ENCODE measurements at regions not wholly inside any gene's neighbourhood (a gene's known extent, or its start where the extent isn't known, plus 50 kb on each side); places are given as distances from the start of the nearest gene placed in this dataset.

GRCh38 chr2:125680809-125681208, 975.1 kb upstream of the GYPC start:
- no peak overlapping the region for H3K4me2 ChIP-seq (ENCODE audit: low read depth, low read length)
- H3K27me3 ChIP-seq (ENCODE audit: control insufficient read depth, insufficient read depth, low read length), result no peaks in the 10 kb centered on the region
- dilution Hi-C loops (cut with HindIII; ENCODE audit: low sequenced_read_pairs, unreplicated experiment), result no loop called here
- H3K4me1 ChIP-seq (ENCODE audit: control insufficient read depth, insufficient read depth, low read length), result no peaks in the 10 kb centered on the region
- H2BK15ac ChIP-seq (ENCODE audit: low read depth, low read length), result no peak overlapping the region
- H3K14ac ChIP-seq (replicated peaks; ENCODE audit: low read depth, low read length), result no peak overlapping the region
- H3K36me3 ChIP-seq (ENCODE audit: control insufficient read depth, insufficient read depth, low read length), result no peaks in the 10 kb centered on the region
- H4K20me1 ChIP-seq (ENCODE audit: insufficient read depth, low read length), result no peaks in the 10 kb centered on the region
- H3K4ac ChIP-seq (ENCODE audit: low read depth, low read length), result no peak overlapping the region
- H3K23ac ChIP-seq (ENCODE audit: low read depth, low read length), result no peak overlapping the region
- no peak overlapping the region for H3K27ac ChIP-seq (ENCODE audit: insufficient read depth, low read length)
- no peaks in the 10 kb centered on the region for H3K79me1 ChIP-seq (ENCODE audit: low read depth in 1 of 2, low read length in 2 of 2)
- POLR2A ChIA-PET (ENCODE audit: unreplicated experiment), result no interaction called here
- no peak overlapping the region for H4K5ac ChIP-seq (ENCODE audit: low read depth, low read length)
- no peak overlapping the region for H3K56ac ChIP-seq (ENCODE audit: extremely low read depth, insufficient read depth, low read length)
- no TSS peak for BruUV-seq (replicated peaks)
- no CpG with 5 or more reads among the region's 4 CpGs for WGBS, 2 experiments (ENCODE audit: extremely low coverage in 2 of 2, insufficient read length in 1 of 2)
- H2BK5ac ChIP-seq (ENCODE audit: low read depth, low read length, poor library complexity, severe bottlenecking), result no peak overlapping the region
- intact Hi-C loops (cut with micrococcal nuclease), result no loop called here
- H3K9ac ChIP-seq (ENCODE audit: low read depth, low read length), result no peak overlapping the region
- no peak overlapping the region for H3K4me3 ChIP-seq (ENCODE audit: insufficient read depth, low read depth, low read length)
- no peak overlapping the region for H4K8ac ChIP-seq (ENCODE audit: low read depth in 2 of 2, low read length in 2 of 2)
- no peak overlapping the region for H2BK20ac ChIP-seq (ENCODE audit: low read depth, low read length)
- in situ Hi-C loops (cut with MboI; ENCODE audit: low sequenced_read_pairs), result no loop called here
- CTCF ChIA-PET, result no interaction called here
- no peak overlapping the region for H3K18ac ChIP-seq (ENCODE audit: low read depth, low read length)
- no peak overlapping the region for H2AK9ac ChIP-seq (replicated peaks; ENCODE audit: low read depth, low read length, poor library complexity)
- peaks cover 17% of the 10 kb centered on the region for H3K9me3 ChIP-seq (ENCODE audit: control insufficient read depth, insufficient read depth, low read length)
- no peak overlapping the region for H2AFZ ChIP-seq (replicated peaks; ENCODE audit: low read length, poor library complexity)
- DNase-seq (no peak), ATAC-seq (ENCODE audit: low read depth) (no peak)
- TF ChIP-seq POLR2A (IDR thresholded peaks at IDR 0.05; ENCODE audit: low read depth, low read length) (no peak), MAFK (IDR thresholded peaks at IDR 0.05; ENCODE audit: low read depth, low read length) (no peak), MAZ (IDR thresholded peaks at IDR 0.05; ENCODE audit: borderline replicate concordance, low read depth, low read length) (no peak), RAD21 (IDR thresholded peaks at IDR 0.05; ENCODE audit: low read length) (no peak), FOS (IDR thresholded peaks at IDR 0.05; ENCODE audit: low read depth, low read length) (no peak), SMC3 (IDR thresholded peaks at IDR 0.05; ENCODE audit: low read depth, low read length) (no peak), CHD1 (IDR thresholded peaks at IDR 0.05; ENCODE audit: low read depth, low read length) (no peak), RCOR1 (IDR thresholded peaks at IDR 0.05; ENCODE audit: insufficient replicate concordance, low read length) (no peak), CEBPB (IDR thresholded peaks at IDR 0.05; ENCODE audit: low read depth, low read length) (no peak), RFX5 (IDR thresholded peaks at IDR 0.05; ENCODE audit: low read depth, low read length) (no peak), CTCF (conservative IDR thresholded peaks at IDR 0.05; ENCODE audit: low read depth, low read length) (no peak), NFE2L2 (IDR thresholded peaks at IDR 0.05; ENCODE audit: low read depth, low read length) (no peak), MXI1 (IDR thresholded peaks at IDR 0.05; ENCODE audit: borderline replicate concordance, low read depth, low read length) (no peak)
- TF ChIP-seq, protein P1, sequence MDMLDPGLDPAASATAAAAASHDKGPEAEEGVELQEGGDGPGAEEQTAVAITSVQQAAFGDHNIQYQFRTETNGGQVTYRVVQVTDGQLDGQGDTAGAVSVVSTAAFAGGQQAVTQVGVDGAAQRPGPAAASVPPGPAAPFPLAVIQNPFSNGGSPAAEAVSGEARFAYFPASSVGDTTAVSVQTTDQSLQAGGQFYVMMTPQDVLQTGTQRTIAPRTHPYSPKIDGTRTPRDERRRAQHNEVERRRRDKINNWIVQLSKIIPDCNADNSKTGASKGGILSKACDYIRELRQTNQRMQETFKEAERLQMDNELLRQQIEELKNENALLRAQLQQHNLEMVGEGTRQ (IDR thresholded peaks at IDR 0.05; ENCODE audit: low read depth, low read length), result no peak
- H3K9me1 ChIP-seq (ENCODE audit: insufficient read depth, low read length), result no peaks in the 10 kb centered on the region
- H2AK5ac ChIP-seq (ENCODE audit: low read depth, low read length), result no peak overlapping the region
- H4K91ac ChIP-seq (ENCODE audit: insufficient read depth, low read depth, low read length), result no peak overlapping the region
- no peak overlapping the region for H2BK120ac ChIP-seq (ENCODE audit: low read depth, low read length)

Measured in IMR-90 (cell line).